GM19468 (cell line): ENCODE measurements at regions not wholly inside any gene's neighbourhood (a gene's known extent, or its start where the extent isn't known, plus 50 kb on each side); places are given as distances from the start of the nearest gene placed in this dataset.
"Not testable (repeated sequence)": the region's sequence is repeated elsewhere in the genome, so short reads cannot be mapped to it uniquely, and the experiment has no call there.

Source experiments
- ATAC-seq: cut with Tn5 transposase; IDR thresholded peaks from one replicate; pipeline ENCODE4 v1.9.1; 2021; ENCODE audit warnings: mild to moderate bottlenecking, moderate library complexity, moderate number of reproducible peaks; ENCODE audit not compliant: unreplicated experiment; ENCODE audit errors: extremely low read depth

DNA sequence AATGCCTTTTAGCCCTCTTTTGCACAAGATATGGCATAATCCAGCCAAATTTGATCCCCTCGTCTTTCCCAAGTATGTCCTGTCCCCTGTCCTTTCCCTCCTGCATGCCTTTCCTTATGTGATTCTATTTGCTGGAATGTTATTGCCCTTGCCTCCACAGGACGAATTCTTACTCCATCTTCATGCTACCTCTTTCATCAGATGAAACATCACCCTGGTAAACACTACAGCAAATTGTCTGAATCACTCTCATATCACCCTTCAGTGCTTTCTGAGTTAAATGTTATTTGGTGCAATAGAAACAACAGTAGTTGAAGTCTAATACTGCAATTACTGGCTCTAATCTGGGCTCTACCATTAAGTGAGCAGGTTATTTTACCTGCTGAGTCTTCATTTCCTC lies 52.2 kb upstream of the FAT1 start:
- no peak for ATAC-seq

GRCh38 chr4:186778134-186778533 lies 54.5 kb upstream of the FAT1 start:
- ATAC-seq: no peak

- ATAC-seq: no peak
Measured at GRCh38 chr4:186780291-186781031, 56.8 kb upstream of the FAT1 start.

- ATAC-seq: no peak
Measured at GRCh38 chr4:186781032-186781917, 57.6 kb upstream of the FAT1 start.

- ATAC-seq: no peak
Measured at GRCh38 chr4:186782302-186782701, 58.6 kb upstream of the FAT1 start.

GRCh38 chr4:186787536-186787935 lies 63.9 kb upstream of the FAT1 start:
- no peak for ATAC-seq

DNA sequence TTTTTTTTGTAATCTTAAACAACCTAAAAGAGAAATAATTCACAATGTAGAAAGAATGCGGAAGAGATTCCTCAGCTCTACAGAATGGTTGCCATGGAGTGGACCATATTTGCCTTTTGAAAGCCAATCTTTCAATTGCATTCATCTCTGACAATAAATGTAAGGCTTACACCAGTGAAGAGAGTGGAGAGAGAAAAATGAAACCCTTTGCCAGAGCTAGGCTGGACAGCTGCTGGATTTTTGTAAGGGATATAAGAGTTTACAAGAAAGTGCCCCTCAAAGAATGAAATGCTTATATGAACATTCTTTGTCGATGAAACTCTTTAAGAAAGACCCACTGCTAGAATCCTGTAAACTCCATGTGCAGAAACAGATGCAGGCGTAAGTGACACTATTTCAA lies 66.0 kb upstream of the FAT1 start:
- ATAC-seq: no peak

DNA sequence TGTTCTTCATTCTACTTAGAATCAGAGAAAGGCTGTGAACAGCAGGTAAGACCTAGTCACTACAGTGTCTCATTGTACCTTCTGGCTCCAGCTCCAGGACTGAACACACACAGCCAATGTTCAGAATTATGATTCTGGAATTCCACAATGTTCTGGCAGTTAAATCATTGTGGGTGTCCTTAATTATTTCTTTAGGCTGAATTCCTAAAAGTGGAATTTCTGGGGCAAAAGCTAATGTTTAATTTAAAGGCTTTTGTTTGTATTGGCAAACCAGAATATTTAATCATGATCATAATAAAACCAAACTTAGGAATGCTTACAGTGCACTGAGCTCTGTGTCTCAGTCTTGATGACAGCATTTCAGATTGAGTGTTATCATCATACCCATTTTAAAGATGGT lies 67.0 kb upstream of the FAT1 start:
- no peak for ATAC-seq

DNA sequence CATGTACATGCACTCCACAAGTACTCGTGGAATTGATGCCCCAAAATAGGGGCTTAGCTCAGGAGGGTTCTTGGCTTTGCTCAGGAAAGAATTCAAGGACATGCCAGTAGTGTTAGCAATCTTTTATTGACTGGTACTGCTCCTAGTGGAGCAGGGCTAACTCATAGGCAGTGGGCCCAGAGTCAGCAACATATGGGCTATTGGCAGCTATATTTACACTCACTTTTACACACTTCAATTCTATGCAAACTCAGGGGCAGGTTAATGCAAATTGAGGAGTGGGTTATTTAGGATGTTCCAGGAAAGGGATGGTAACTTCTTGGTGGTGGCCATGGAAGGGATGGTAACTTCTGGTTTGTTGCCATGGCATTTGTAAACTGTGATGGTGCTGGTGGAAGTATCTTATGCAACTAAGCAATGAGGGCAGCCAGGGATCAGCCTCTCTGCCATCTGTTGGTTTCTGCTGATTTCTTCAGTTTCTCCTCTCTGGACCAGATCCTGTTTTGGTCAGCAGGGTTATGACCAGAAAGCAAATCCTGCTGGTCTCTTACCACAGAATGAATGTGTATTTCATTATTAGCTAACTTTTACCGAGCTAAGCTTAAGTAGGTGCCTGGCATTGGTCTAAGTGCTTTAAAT lies 69.2 kb upstream of the FAT1 start:
- no peak for ATAC-seq

GRCh38 chr4:186798951-186799659 lies 75.4 kb upstream of the FAT1 start:
- no peak for ATAC-seq

- no peak for ATAC-seq
Measured at GRCh38 chr4:186805020-186805820, 81.6 kb upstream of the FAT1 start.

GRCh38 chr4:186805917-186806316 lies 82.3 kb upstream of the FAT1 start:
- ATAC-seq: not testable (repeated sequence)

- ATAC-seq: no peak
Measured at GRCh38 chr4:186806679-186807421, 83.2 kb upstream of the FAT1 start.

- ATAC-seq: no peak
Measured at GRCh38 chr4:186807808-186808629, 84.4 kb upstream of the FAT1 start.

GRCh38 chr4:186808630-186809018 lies 85.0 kb upstream of the FAT1 start:
- ATAC-seq: no peak

GRCh38 chr4:186809070-186809469 lies 85.4 kb upstream of the FAT1 start:
- ATAC-seq: no peak

- ATAC-seq: no peak
Measured at GRCh38 chr4:186810613-186811150, 87.0 kb upstream of the FAT1 start.

- ATAC-seq: no peak
Measured at GRCh38 chr4:186812592-186812991, 88.9 kb upstream of the FAT1 start.
